Osteocyte (in vitro differentiated cells): ENCODE measurements at regions not wholly inside any gene's neighbourhood (a gene's known extent, or its start where the extent isn't known, plus 50 kb on each side); places are given as distances from the start of the nearest gene placed in this dataset.

Experiments used
- DNase-seq: peaks from one replicate; pipeline ENCODE4 v3.0.0; 2021; ENCODE audit warnings: mixed read lengths; ENCODE audit not compliant: unreplicated experiment; ENCODE audit errors: extremely low spot score
- H3K27ac Mint-ChIP-seq: one replicate; pipeline ENCODE4 v1.8.0; 2021; ENCODE audit warnings: mild to moderate bottlenecking, mixed read lengths; ENCODE audit not compliant: unreplicated experiment
- H3K27me3 Mint-ChIP-seq: one replicate; pipeline ENCODE4 v1.8.0; 2021; ENCODE audit warnings: mixed read lengths; ENCODE audit not compliant: unreplicated experiment
- H3K36me3 Mint-ChIP-seq: one replicate; pipeline ENCODE4 v1.8.0; 2021; ENCODE audit warnings: mixed read lengths; ENCODE audit not compliant: unreplicated experiment
- H3K4me1 Mint-ChIP-seq: one replicate; pipeline ENCODE4 v1.8.0; 2021; ENCODE audit warnings: mixed read lengths; ENCODE audit not compliant: unreplicated experiment
- H3K4me3 Mint-ChIP-seq: one replicate; pipeline ENCODE4 v1.8.0; 2021; ENCODE audit warnings: mild to moderate bottlenecking, moderate library complexity, mixed read lengths; ENCODE audit not compliant: unreplicated experiment
- H3K9me3 Mint-ChIP-seq: one replicate; pipeline ENCODE4 v1.8.0; 2021; ENCODE audit warnings: mixed read lengths; ENCODE audit not compliant: unreplicated experiment
- CTCF ChIP-seq: fragments of 200-600 bp; sonication (generic); IDR thresholded peaks from 2 replicates; pipeline ENCODE4 v1.5.0; 2021; ENCODE audit warnings: antibody characterized with exemption, mild to moderate bottlenecking, moderate library complexity

- H3K36me3 Mint-ChIP-seq: no peaks in the 10 kb centered on the region
- H3K27ac Mint-ChIP-seq: no peak overlapping the region
- H3K27me3 Mint-ChIP-seq: peaks cover 22% of the 10 kb centered on the region
- H3K4me1 Mint-ChIP-seq: no peaks in the 10 kb centered on the region
- H3K9me3 Mint-ChIP-seq: no peaks in the 10 kb centered on the region
- H3K4me3 Mint-ChIP-seq: no peak overlapping the region
- TF ChIP-seq CTCF: no peak
- DNase-seq: no peak
Measured at GRCh38 chr12:3354586-3354985, 136.4 kb upstream of the PRMT8 start.

GRCh38 chr12:3355378-3355900 lies 135.6 kb upstream of the PRMT8 start:
- no peaks in the 10 kb centered on the region for H3K4me1 Mint-ChIP-seq

GRCh38 chr12:3357950-3358525 lies 133.0 kb upstream of the PRMT8 start:
- TF ChIP-seq CTCF: no peak
- Mint-ChIP-seq H3K27ac (no peak overlapping the region), H3K4me1 (no peaks in the 10 kb centered on the region), H3K9me3 (no peaks in the 10 kb centered on the region), H3K36me3 (no peaks in the 10 kb centered on the region), H3K27me3 (peaks cover 32% of the 10 kb centered on the region), H3K4me3 (no peak overlapping the region)
- no peak for DNase-seq

More at GRCh38 chr12:3355378-3355900, 135.6 kb upstream of the PRMT8 start:
- DNase-seq: no peak
- no peaks in the 10 kb centered on the region for H3K36me3 Mint-ChIP-seq
- peaks cover 25% of the 10 kb centered on the region for H3K27me3 Mint-ChIP-seq
- H3K4me3 Mint-ChIP-seq: no peak overlapping the region
- H3K27ac Mint-ChIP-seq: no peak overlapping the region
- no peaks in the 10 kb centered on the region for H3K9me3 Mint-ChIP-seq
- TF ChIP-seq CTCF: no peak

GRCh38 chr12:3359478-3359877 lies 131.5 kb upstream of the PRMT8 start:
- no peak for TF ChIP-seq CTCF
- H3K27me3 Mint-ChIP-seq: peaks cover 39% of the 10 kb centered on the region
- no peaks in the 10 kb centered on the region for H3K9me3 Mint-ChIP-seq
- H3K36me3 Mint-ChIP-seq: no peaks in the 10 kb centered on the region
- H3K4me3 Mint-ChIP-seq: no peak overlapping the region
- no peak for DNase-seq
- H3K27ac Mint-ChIP-seq: no peak overlapping the region
- H3K4me1 Mint-ChIP-seq: no peaks in the 10 kb centered on the region

- peaks cover 51% of the 10 kb centered on the region for H3K27me3 Mint-ChIP-seq
- no peaks in the 10 kb centered on the region for H3K36me3 Mint-ChIP-seq
- TF ChIP-seq CTCF: no peak
- no peaks in the 10 kb centered on the region for H3K9me3 Mint-ChIP-seq
- no peak for DNase-seq
- peaks cover 2% of the 10 kb centered on the region for H3K4me1 Mint-ChIP-seq
- H3K27ac Mint-ChIP-seq: no peak overlapping the region
- H3K4me3 Mint-ChIP-seq: no peak overlapping the region
Measured at GRCh38 chr12:3361146-3361545, 129.9 kb upstream of the PRMT8 start.
